HepG2 (cell line): ENCODE measurements at regions not wholly inside any gene's neighbourhood (a gene's known extent, or its start where the extent isn't known, plus 50 kb on each side); places are given as distances from the start of the nearest gene placed in this dataset.
A peak's percentile ranks its signal among the peaks of the same experiment; 100 is the strongest.

Experiments
- ATAC-seq: fragments of 200-7000 bp; cut with Tn5 transposase; 3 replicates; pipeline ENCODE4 v1.9.1; 2020; ENCODE audit warnings: mild to moderate bottlenecking, moderate library complexity
- BruUV-seq: library from RNA; stranded (reverse); fragments of 400-500 nt; replicated peaks from 2 replicates; lab custom pipeline; 2021; lab: Mats Ljungman, UMichigan
- CTCF ChIA-PET: fragments of 300-600 bp; formaldehyde crosslinking; extraction: SDS; loops from one replicate; lab custom pipeline; 2021; ENCODE audit warnings: low total read pairs, inconsistent platforms, low intra/inter-chr PET ratio; lab: Yijun Ruan, JAX
- POLR2A ChIA-PET: fragments of 350-600 bp; sonication (Branson Sonifier 250); formaldehyde crosslinking; loops from one replicate; lab custom pipeline; 2020; ENCODE audit warnings: antibody characterized with exemption, inconsistent platforms; lab: Yijun Ruan, JAX
- DNase-seq: peaks from one replicate; pipeline ENCODE4 v3.0.0-alpha.2; 2015; ENCODE audit warnings: low spot score
- FAIRE-seq: peaks from 3 replicates; lab custom pipeline; 2011; peaks lifted over from hg19 to GRCh38; lab: Jason Lieb, UNC
- H2AFZ ChIP-seq: one replicate; pipeline ENCODE4 v1.6.1; 2011; ENCODE audit warnings: low read length, inconsistent platforms
- H3K27ac ChIP-seq: fragments of 300-600 bp; 3 replicates; pipeline ENCODE4 v1.8.0; 2011; ENCODE audit warnings: mixed run types, mild to moderate bottlenecking, mixed read lengths, low read length, inconsistent platforms; ENCODE audit not compliant: insufficient read depth; ENCODE audit errors: extremely low read length
- H3K27me3 ChIP-seq, 2 experiments: fragments of 200-600 bp in 1 of 2; 2 replicates in 1 of 2; 3 replicates in 1 of 2; pipeline versions ENCODE4 v1.6.0 to v1.8.0; 2011; ENCODE audit warnings: low read length in 2 of 2, mild to moderate bottlenecking in 2 of 2, moderate library complexity in 2 of 2, inconsistent platforms in 1 of 2; ENCODE audit not compliant: insufficient read depth in 2 of 2, control insufficient read depth in 1 of 2
- H3K36me3 ChIP-seq, 2 experiments: fragments of 200-600 bp in 1 of 2; replicated peaks in 1 of 2; 2 replicates in 1 of 2; 3 replicates in 1 of 2; pipeline versions ENCODE4 v1.5.1 to v1.8.0; 2011; ENCODE audit warnings: low read length in 2 of 2, inconsistent platforms in 1 of 2; ENCODE audit not compliant: insufficient read depth in 2 of 2, control insufficient read depth in 1 of 2
- H3K4me1 ChIP-seq: 2 replicates; pipeline ENCODE4 v1.5.1; 2012; ENCODE audit warnings: low read length, inconsistent platforms; ENCODE audit not compliant: insufficient read depth
- H3K4me2 ChIP-seq: 2 replicates; pipeline ENCODE4 v1.6.0; 2011; ENCODE audit warnings: low read depth, low read length, inconsistent platforms
- H3K4me3 ChIP-seq, 3 experiments: fragments of 200-600 bp in 1 of 3; sonication (generic), shearing (Covaris generic) in 1 of 3; replicated peaks in 1 of 3; 2 replicates each; pipeline ENCODE4 v1.5.1; 2011 to 2016; ENCODE audit warnings: low read length in 3 of 3, inconsistent platforms in 2 of 3, low read depth in 2 of 3, mild to moderate bottlenecking in 2 of 3, control low read depth in 1 of 3, mixed read lengths in 1 of 3; ENCODE audit not compliant: insufficient read depth in 1 of 3
- H3K79me2 ChIP-seq: one replicate; pipeline ENCODE4 v1.6.1; 2011; ENCODE audit warnings: low read length, inconsistent platforms; ENCODE audit not compliant: insufficient read depth
- H3K9ac ChIP-seq: 2 replicates; pipeline ENCODE4 v1.6.0; 2011; ENCODE audit warnings: mild to moderate bottlenecking, low read depth, low read length, inconsistent platforms; ENCODE audit not compliant: insufficient read depth
- H3K9me3 ChIP-seq: 2 replicates; pipeline ENCODE4 v1.5.1; 2012; ENCODE audit warnings: mild to moderate bottlenecking, low read length
- H4K20me1 ChIP-seq: 2 replicates; pipeline ENCODE4 v1.6.0; 2011; ENCODE audit warnings: inconsistent platforms, mild to moderate bottlenecking, low read length, moderate library complexity; ENCODE audit not compliant: insufficient read depth
- ADNP ChIP-seq: sonication (generic); formaldehyde crosslinking; IDR thresholded peaks from 2 replicates; pipeline ENCODE4 v1.4.0; 2020; ENCODE audit warnings: missing genetic modification reagents
- AHR ChIP-seq: IDR thresholded peaks from 2 replicates; pipeline ENCODE4 v1.6.1; 2018; ENCODE audit warnings: missing genetic modification reagents, missing compliant biosample characterization
- HOMEZ ChIP-seq: IDR thresholded peaks from 2 replicates; pipeline ENCODE4 v1.6.1; 2016; ENCODE audit warnings: low read depth
- MAFF ChIP-seq: IDR thresholded peaks from 2 replicates; pipeline ENCODE4 v1.6.1; 2011; ENCODE audit warnings: low read depth, low read length, improper control_type of control experiment
- MAFK ChIP-seq, 2 experiments: IDR thresholded peaks in 1 of 2; conservative IDR thresholded peaks in 1 of 2; 2 replicates each; pipeline ENCODE4 v1.6.1; 2011; ENCODE audit warnings: improper control_type of control experiment in 2 of 2, low read length in 2 of 2
- ZC3H4 ChIP-seq: sonication (generic); formaldehyde crosslinking; IDR thresholded peaks from 2 replicates; pipeline ENCODE4 v1.4.0; 2020; ENCODE audit warnings: missing genetic modification reagents, borderline replicate concordance
- ZNF792 ChIP-seq: IDR thresholded peaks from 2 replicates; pipeline ENCODE4 v1.6.1; 2016
- WGBS: methylation state at CpG from one replicate; pipeline ENCODE4 v1.1.6; 2017; ENCODE audit warnings: low lambda C conversion rate; 5-methylcytosine and 5-hydroxymethylcytosine counted together
- in situ Hi-C: cut with HindIII; loops from 2 replicates; pipeline ENCODE4 v1.10.0; 2017; ENCODE audit warnings: low pct_unique_long_range_greater_than_20kb; ENCODE audit not compliant: extremely low pct_ligation_motif_present
- intact Hi-C: fragments of 100-400 bp; cut with micrococcal nuclease; formaldehyde crosslinking; loops from one replicate; pipeline ENCODE4 v1.10.0; 2022; ENCODE audit not compliant: unreplicated experiment
- TF ChIP-seq, protein P1 (sequence below): sonication (generic); formaldehyde crosslinking; conservative IDR thresholded peaks from 2 replicates; pipeline ENCODE4 v1.8.1; 2023; ENCODE audit warnings: missing genetic modification reagents
- TF ChIP-seq, protein P2 (sequence below): IDR thresholded peaks from 2 replicates; pipeline ENCODE4 v1.6.1; 2016; ENCODE audit warnings: control low read depth

DNA sequence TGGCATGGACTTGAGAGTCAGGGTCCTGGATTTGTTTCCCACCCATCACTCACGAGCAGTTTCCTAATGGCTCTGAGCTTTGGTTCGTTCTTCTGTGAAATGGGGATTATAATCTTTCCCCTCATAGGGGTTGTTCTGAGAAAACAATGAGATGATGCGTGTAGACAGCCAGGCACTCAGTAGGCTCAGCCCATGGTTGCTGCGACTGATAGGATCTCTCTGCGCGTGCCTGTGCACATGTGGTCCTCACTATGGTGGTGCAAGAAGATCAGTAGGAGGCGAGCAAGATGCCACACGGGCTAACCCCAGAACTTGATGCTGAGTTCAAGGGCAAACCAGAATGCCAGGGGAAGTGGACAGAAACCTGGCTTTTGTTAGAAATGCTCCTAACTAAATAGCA lies 153.5 kb upstream of the KCNG1 start (continued):
- TF ChIP-seq, protein P1, sequence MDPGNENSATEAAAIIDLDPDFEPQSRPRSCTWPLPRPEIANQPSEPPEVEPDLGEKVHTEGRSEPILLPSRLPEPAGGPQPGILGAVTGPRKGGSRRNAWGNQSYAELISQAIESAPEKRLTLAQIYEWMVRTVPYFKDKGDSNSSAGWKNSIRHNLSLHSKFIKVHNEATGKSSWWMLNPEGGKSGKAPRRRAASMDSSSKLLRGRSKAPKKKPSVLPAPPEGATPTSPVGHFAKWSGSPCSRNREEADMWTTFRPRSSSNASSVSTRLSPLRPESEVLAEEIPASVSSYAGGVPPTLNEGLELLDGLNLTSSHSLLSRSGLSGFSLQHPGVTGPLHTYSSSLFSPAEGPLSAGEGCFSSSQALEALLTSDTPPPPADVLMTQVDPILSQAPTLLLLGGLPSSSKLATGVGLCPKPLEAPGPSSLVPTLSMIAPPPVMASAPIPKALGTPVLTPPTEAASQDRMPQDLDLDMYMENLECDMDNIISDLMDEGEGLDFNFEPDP, result no peak
- TF ChIP-seq AHR (CRISPR knock-in tag), result no peak
- TF ChIP-seq HOMEZ (CRISPR knock-in tag), result no peak

- TF ChIP-seq, protein P2, sequence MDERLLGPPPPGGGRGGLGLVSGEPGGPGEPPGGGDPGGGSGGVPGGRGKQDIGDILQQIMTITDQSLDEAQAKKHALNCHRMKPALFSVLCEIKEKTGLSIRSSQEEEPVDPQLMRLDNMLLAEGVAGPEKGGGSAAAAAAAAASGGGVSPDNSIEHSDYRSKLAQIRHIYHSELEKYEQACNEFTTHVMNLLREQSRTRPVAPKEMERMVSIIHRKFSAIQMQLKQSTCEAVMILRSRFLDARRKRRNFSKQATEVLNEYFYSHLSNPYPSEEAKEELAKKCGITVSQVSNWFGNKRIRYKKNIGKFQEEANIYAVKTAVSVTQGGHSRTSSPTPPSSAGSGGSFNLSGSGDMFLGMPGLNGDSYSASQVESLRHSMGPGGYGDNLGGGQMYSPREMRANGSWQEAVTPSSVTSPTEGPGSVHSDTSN, result no peak
- peak; percentile 62 to 65 for TF ChIP-seq MAFK (conservative IDR thresholded peaks at IDR 0.05 in 1 of 2, IDR thresholded peaks at IDR 0.05 in 1 of 2; ENCODE audit: low read length in 2 of 2)
- no peak for TF ChIP-seq ADNP (CRISPR knock-in tag)
- no peak for TF ChIP-seq ZC3H4 (CRISPR knock-in tag)
- TF ChIP-seq ZNF792 (CRISPR knock-in tag), result no peak
- peak; percentile 30; the same call in 1 of the 2 replicates for TF ChIP-seq MAFF
- H3K36me3 ChIP-seq, result no peaks in the 10 kb centered on the region
These were observed 152.8 kb upstream of the KCNG1 start for GRCh38 chr20:51175724-51176123.

More at GRCh38 chr20:51175724-51176123, 152.8 kb upstream of the KCNG1 start:
- in situ Hi-C loops (no loop called here), intact Hi-C loops (no loop called here)
- Histone ChIP-seq H3K27me3 (no peaks in the 10 kb centered on the region; a peak in 1 of 5 replicates), H3K4me3 (no peak overlapping the region), H3K9me3 (no peaks in the 10 kb centered on the region), H3K4me1 (no peaks in the 10 kb centered on the region), H2AFZ (no peak overlapping the region), H3K79me2 (no peaks in the 10 kb centered on the region), H4K20me1 (no peaks in the 10 kb centered on the region), H3K27ac (no peak overlapping the region), H3K9ac (no peak overlapping the region), H3K4me2 (no peak overlapping the region)
- POLR2A ChIA-PET, result no interaction called here
- CTCF ChIA-PET, result no interaction called here
- WGBS, result 8% methylated on average over 5 of the region's 5 CpGs
- BruUV-seq, result no TSS peak
- FAIRE-seq (no peak), ATAC-seq (no peak), DNase-seq (no peak)
